HG03108 (cell line): ENCODE measurements at regions not wholly inside any gene's neighbourhood (a gene's known extent, or its start where the extent isn't known, plus 50 kb on each side); places are given as distances from the start of the nearest gene placed in this dataset.
A peak's percentile ranks its signal among the peaks of the same experiment; 100 is the strongest.

Experiments used
- ATAC-seq: cut with Tn5 transposase; IDR thresholded peaks from one replicate; pipeline ENCODE4 v1.9.1; 2021; ENCODE audit warnings: moderate library complexity; ENCODE audit not compliant: unreplicated experiment

GRCh38 chr3:156760333-156760732, 65.8 kb upstream of the LEKR1 start:
- ATAC-seq: peak; percentile 90

- no peak for ATAC-seq
Measured at GRCh38 chr3:156761007-156761406, 65.1 kb upstream of the LEKR1 start.

GRCh38 chr3:156761713-156762451, 64.3 kb upstream of the LEKR1 start:
- ATAC-seq: no peak

GRCh38 chr3:156762631-156763185, 63.4 kb upstream of the LEKR1 start:
- no peak for ATAC-seq

- ATAC-seq: no peak
Measured at GRCh38 chr3:156763386-156763785, 62.8 kb upstream of the LEKR1 start.

GRCh38 chr3:156763931-156764720, 62.0 kb upstream of the LEKR1 start:
- ATAC-seq: no peak

- no peak for ATAC-seq
Measured at GRCh38 chr3:156764751-156765150, 61.4 kb upstream of the LEKR1 start.

- ATAC-seq: no peak
Measured at GRCh38 chr3:156768390-156768789, 57.8 kb upstream of the LEKR1 start.

GRCh38 chr3:156769721-156770654, 56.2 kb upstream of the LEKR1 start:
- no peak for ATAC-seq

- ATAC-seq: no peak
Measured at GRCh38 chr3:156770699-156771414, 55.3 kb upstream of the LEKR1 start.

GRCh38 chr3:156772588-156773206, 53.5 kb upstream of the LEKR1 start:
- no peak for ATAC-seq

GRCh38 chr3:156776031-156776430, 50.1 kb upstream of the LEKR1 start:
- no peak for ATAC-seq
